ENCODE measurements at regions not wholly inside any gene's neighbourhood (a gene's known extent, or its start where the extent isn't known, plus 50 kb on each side); places are given as distances from the start of the nearest gene placed in this dataset.

DNA sequence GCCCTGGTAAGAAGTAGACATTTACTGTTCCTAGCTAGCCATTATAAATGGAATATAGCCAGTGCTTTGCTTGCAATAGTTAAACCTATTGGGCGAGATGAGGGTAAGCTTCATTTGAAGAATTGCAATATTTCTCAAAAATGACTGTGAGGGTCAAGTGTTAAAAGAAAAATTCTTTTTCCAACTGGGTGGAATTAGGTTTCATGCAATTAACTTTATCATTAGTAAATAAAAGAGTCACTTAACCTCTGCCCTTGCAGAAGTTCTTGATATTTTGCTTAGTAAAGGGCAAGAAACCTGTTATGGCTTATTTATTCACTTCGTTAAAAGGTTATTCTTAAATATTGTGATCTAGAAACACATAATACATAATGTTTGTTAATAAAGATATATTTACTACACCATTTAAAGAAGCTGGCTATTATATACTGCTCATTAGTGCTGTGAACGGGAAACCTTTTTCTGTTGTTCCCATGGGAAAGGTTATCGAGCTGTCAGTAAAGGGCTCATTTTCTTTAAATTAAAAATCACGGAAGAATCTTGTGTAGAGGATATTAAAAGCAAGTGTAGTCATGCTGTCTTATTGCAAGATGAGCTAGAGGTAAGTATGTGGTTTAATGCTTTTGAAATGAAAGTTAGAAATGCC is 370.5 kb downstream of the CSNK1G3 start:
- Histone ChIP-seq H3K4me1 (ENCODE audit: control insufficient read depth, insufficient read depth, low read length) (peaks cover 10% of the 10 kb centered on the region), H3K36me3 (ENCODE audit: control insufficient read depth, insufficient read depth, low read length) (no peaks in the 10 kb centered on the region), H3K27ac (ENCODE audit: insufficient read depth, low read depth, low read length, poor library complexity, severe bottlenecking) (no peak overlapping the region), H3K9me3 (ENCODE audit: control insufficient read depth, low read length) (no peaks in the 10 kb centered on the region), H3K4me3 (ENCODE audit: insufficient read depth, low read depth, low read length) (no peak overlapping the region), H3K27me3 (ENCODE audit: control insufficient read depth, insufficient read depth, low read length, poor library complexity, severe bottlenecking) (no peaks in the 10 kb centered on the region)
- 63 to 69% methylated on average over 4 of the region's 5 CpGs for WGBS, 2 experiments

DNA sequence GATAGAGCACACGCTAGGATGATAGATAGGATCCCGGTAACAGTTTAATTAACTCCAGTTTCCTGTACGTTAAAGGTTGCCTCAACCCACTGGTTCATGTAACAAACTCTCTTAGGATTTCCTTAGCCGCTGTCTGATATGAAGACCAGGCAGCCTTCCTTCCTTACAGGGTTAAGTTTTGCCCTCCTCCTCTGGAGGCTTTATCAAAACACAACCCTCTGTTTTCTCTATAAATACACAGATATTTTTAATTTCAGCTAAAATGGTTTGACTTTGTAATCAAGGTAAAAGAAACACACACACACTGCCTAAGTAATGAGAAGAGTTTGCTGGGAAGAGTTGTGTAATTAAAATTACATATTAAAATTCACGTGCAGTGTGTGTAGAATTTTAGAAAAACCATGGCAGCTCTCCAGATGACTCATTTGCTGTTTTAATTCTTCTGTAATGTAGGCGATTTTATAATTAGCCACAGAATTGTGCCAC is 369.8 kb downstream of the CSNK1G3 start:
- Histone ChIP-seq H3K4me1 (ENCODE audit: control insufficient read depth, insufficient read depth, low read length) (peaks cover 11% of the 10 kb centered on the region), H3K4me3 (ENCODE audit: insufficient read depth, low read depth, low read length) (no peak overlapping the region), H3K36me3 (ENCODE audit: control insufficient read depth, insufficient read depth, low read length) (no peaks in the 10 kb centered on the region), H3K27ac (ENCODE audit: insufficient read depth, low read depth, low read length, poor library complexity, severe bottlenecking) (no peak overlapping the region), H3K9me3 (ENCODE audit: control insufficient read depth, low read length) (no peaks in the 10 kb centered on the region), H3K27me3 (ENCODE audit: control insufficient read depth, insufficient read depth, low read length, poor library complexity, severe bottlenecking) (no peaks in the 10 kb centered on the region)
- 84 to 88% methylated on average over 6 of the region's 6 CpGs for WGBS, 2 experiments

- no peaks in the 10 kb centered on the region for H3K27me3 ChIP-seq (ENCODE audit: control insufficient read depth, insufficient read depth, low read length, poor library complexity, severe bottlenecking)
- no peak overlapping the region for H3K4me3 ChIP-seq (ENCODE audit: insufficient read depth, low read depth, low read length)
- H3K36me3 ChIP-seq (ENCODE audit: control insufficient read depth, insufficient read depth, low read length), result no peaks in the 10 kb centered on the region
- no peak overlapping the region for H3K27ac ChIP-seq (ENCODE audit: insufficient read depth, low read depth, low read length, poor library complexity, severe bottlenecking)
- H3K4me1 ChIP-seq (ENCODE audit: control insufficient read depth, insufficient read depth, low read length), result peaks cover 20% of the 10 kb centered on the region
- no peaks in the 10 kb centered on the region for H3K9me3 ChIP-seq (ENCODE audit: control insufficient read depth, low read length)
These were observed 368.9 kb downstream of the CSNK1G3 start for GRCh38 chr5:123880875-123881274.

- no peak overlapping the region for H3K27ac ChIP-seq (ENCODE audit: insufficient read depth, low read depth, low read length, poor library complexity, severe bottlenecking)
- peaks cover 35% of the 10 kb centered on the region for H3K4me1 ChIP-seq (ENCODE audit: control insufficient read depth, insufficient read depth, low read length)
- no peaks in the 10 kb centered on the region for H3K27me3 ChIP-seq (ENCODE audit: control insufficient read depth, insufficient read depth, low read length, poor library complexity, severe bottlenecking)
- H3K9me3 ChIP-seq (ENCODE audit: control insufficient read depth, low read length), result no peaks in the 10 kb centered on the region
- H3K36me3 ChIP-seq (ENCODE audit: control insufficient read depth, insufficient read depth, low read length), result no peaks in the 10 kb centered on the region
- WGBS, 2 experiments, result 51 to 61% methylated on average over 4 of the region's 4 CpGs
- H3K4me3 ChIP-seq (ENCODE audit: insufficient read depth, low read depth, low read length), result no peak overlapping the region
These were observed 367.1 kb downstream of the CSNK1G3 start for GRCh38 chr5:123879071-123879470.

DNA sequence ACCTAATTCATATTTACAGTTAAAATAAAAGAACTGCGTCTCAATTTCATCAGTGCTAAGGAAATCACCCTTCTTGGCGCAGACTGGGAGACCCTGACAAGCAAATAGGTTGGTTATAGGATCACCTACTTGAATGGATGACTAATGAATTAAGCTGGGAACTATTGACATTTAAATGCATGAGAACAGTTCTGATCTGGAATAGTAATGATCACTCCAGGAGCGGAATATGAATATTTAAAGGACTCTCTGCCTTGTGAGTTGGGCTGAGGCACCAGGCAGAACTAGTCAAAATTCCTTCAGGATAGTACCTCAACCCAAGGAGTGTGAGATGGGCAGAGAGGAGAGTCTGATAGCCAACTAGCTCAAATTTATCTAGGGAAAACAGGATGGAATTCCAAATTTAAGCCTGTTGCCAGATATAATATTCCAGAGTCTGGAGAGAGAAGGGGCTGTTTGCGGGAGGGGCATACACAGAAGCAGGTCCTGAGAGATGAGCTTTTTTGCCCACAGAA is 364.4 kb downstream of the CSNK1G3 start:
- Histone ChIP-seq H3K4me3 (ENCODE audit: insufficient read depth, low read depth, low read length) (no peak overlapping the region), H3K4me1 (ENCODE audit: control insufficient read depth, insufficient read depth, low read length) (peaks cover 41% of the 10 kb centered on the region)

DNA sequence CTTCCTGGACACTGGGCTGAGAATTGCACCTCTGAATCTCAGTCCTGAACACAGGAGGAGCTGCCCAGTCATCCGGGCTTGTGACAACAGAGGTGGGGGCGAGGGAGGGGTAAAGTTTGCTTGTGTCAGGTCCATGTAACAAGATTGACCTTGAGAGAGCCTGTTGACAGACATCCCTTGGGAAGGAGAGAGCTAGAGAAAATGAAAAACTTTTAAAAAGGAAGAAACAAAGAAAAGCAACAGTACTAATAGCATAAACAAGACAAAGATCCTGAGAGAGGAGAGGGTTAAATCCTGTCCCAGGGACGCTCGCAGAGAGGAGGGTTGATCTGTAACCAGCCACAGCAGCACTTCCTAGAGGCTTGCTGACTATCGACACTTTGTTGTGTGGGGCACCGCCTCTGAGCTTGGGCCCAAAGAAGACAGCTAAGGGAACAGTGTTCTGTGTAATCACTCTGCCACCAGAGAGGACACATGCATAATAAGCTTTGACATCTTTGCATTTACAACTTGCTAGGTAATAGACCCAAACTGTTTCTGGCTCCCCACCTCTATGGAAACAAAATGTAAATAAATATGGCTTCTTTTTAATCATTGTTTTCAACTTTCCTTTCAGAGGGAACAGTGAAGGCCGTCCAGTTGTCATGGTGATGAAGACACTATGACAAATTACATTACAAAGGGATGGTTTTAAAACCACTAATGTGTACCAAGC is 363.7 kb downstream of the CSNK1G3 start:
- 1% methylated on average over 6 to 7 of the region's 7 CpGs for WGBS, 2 experiments
- Histone ChIP-seq H3K4me3 (ENCODE audit: insufficient read depth, low read depth, low read length) (no peak overlapping the region), H3K36me3 (ENCODE audit: control insufficient read depth, insufficient read depth, low read length) (no peaks in the 10 kb centered on the region), H3K4me1 (ENCODE audit: control insufficient read depth, insufficient read depth, low read length) (peaks cover 41% of the 10 kb centered on the region), H3K27me3 (ENCODE audit: control insufficient read depth, insufficient read depth, low read length, poor library complexity, severe bottlenecking) (no peaks in the 10 kb centered on the region), H3K9me3 (ENCODE audit: control insufficient read depth, low read length) (no peaks in the 10 kb centered on the region), H3K27ac (ENCODE audit: insufficient read depth, low read depth, low read length, poor library complexity, severe bottlenecking) (peak overlapping the region; percentile 94)

More for the DNA sequence above, 364.4 kb downstream of the CSNK1G3 start:
- Histone ChIP-seq H3K36me3 (ENCODE audit: control insufficient read depth, insufficient read depth, low read length) (no peaks in the 10 kb centered on the region), H3K27me3 (ENCODE audit: control insufficient read depth, insufficient read depth, low read length, poor library complexity, severe bottlenecking) (no peaks in the 10 kb centered on the region), H3K27ac (ENCODE audit: insufficient read depth, low read depth, low read length, poor library complexity, severe bottlenecking) (peak overlapping the region; percentile 94), H3K9me3 (ENCODE audit: control insufficient read depth, low read length) (no peaks in the 10 kb centered on the region)
- 28 to 29% methylated on average over 4 of the region's 4 CpGs for WGBS, 2 experiments

DNA sequence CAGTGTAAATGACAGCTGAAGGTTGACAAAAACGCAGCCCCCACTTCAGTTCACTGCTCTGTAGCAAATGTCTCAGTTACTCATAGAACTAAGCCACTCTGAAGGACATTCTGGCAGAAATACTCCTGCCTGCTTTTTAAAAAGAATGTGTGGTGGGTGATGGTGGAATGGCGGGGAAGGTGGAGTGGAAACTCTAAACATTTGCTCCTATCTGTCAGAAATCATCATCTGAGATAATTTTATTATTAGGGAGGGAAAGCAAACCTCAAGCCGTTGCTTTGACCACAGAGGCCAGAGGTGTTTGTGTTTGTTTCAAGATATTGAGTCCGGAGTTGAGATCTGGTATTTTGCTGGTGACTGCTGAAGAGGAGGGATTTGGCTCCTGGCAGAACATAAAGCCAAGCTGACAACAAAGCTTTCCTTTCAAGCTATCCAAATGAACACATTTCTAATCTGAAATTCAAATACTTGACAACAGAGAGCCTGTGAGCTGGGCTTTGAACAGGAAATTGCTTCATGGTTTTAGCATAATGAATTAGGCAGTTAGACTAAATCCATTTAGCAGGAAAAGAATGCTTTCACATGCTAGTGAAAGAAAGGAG is 362.7 kb downstream of the CSNK1G3 start:
- H3K36me3 ChIP-seq (ENCODE audit: control insufficient read depth, insufficient read depth, low read length), result no peaks in the 10 kb centered on the region
- 15% methylated on average over 4 of the region's 4 CpGs for WGBS, 2 experiments
- H3K27ac ChIP-seq (ENCODE audit: insufficient read depth, low read depth, low read length, poor library complexity, severe bottlenecking), result peak overlapping the region; percentile 94
- H3K4me3 ChIP-seq (ENCODE audit: insufficient read depth, low read depth, low read length), result peak overlapping the region; percentile 15
- peaks cover 41% of the 10 kb centered on the region for H3K4me1 ChIP-seq (ENCODE audit: control insufficient read depth, insufficient read depth, low read length)
- H3K27me3 ChIP-seq (ENCODE audit: control insufficient read depth, insufficient read depth, low read length, poor library complexity, severe bottlenecking), result no peaks in the 10 kb centered on the region
- no peaks in the 10 kb centered on the region for H3K9me3 ChIP-seq (ENCODE audit: control insufficient read depth, low read length)

- Histone ChIP-seq H3K27ac (ENCODE audit: insufficient read depth, low read depth, low read length, poor library complexity, severe bottlenecking) (peak overlapping the region; percentile 36), H3K27me3 (ENCODE audit: control insufficient read depth, insufficient read depth, low read length, poor library complexity, severe bottlenecking) (no peaks in the 10 kb centered on the region), H3K9me3 (ENCODE audit: control insufficient read depth, low read length) (no peaks in the 10 kb centered on the region), H3K4me3 (ENCODE audit: insufficient read depth, low read depth, low read length) (no peak overlapping the region), H3K36me3 (ENCODE audit: control insufficient read depth, insufficient read depth, low read length) (no peaks in the 10 kb centered on the region), H3K4me1 (ENCODE audit: control insufficient read depth, insufficient read depth, low read length) (peaks cover 37% of the 10 kb centered on the region)
- 87 to 100% methylated on average over 2 of the region's 2 CpGs for WGBS, 2 experiments
These were observed 361.9 kb downstream of the CSNK1G3 start for GRCh38 chr5:123873846-123874245.

- Histone ChIP-seq H3K27ac (ENCODE audit: insufficient read depth, low read depth, low read length, poor library complexity, severe bottlenecking) (no peak overlapping the region), H3K4me1 (ENCODE audit: control insufficient read depth, insufficient read depth, low read length) (peaks cover 32% of the 10 kb centered on the region), H3K27me3 (ENCODE audit: control insufficient read depth, insufficient read depth, low read length, poor library complexity, severe bottlenecking) (no peaks in the 10 kb centered on the region), H3K9me3 (ENCODE audit: control insufficient read depth, low read length) (no peaks in the 10 kb centered on the region), H3K4me3 (ENCODE audit: insufficient read depth, low read depth, low read length) (no peak overlapping the region), H3K36me3 (ENCODE audit: control insufficient read depth, insufficient read depth, low read length) (no peaks in the 10 kb centered on the region)
- WGBS, 2 experiments, result 93 to 97% methylated on average over 1 of the region's 1 CpG
These were observed 359.4 kb downstream of the CSNK1G3 start for GRCh38 chr5:123871373-123871772.

- H3K36me3 ChIP-seq (ENCODE audit: control insufficient read depth, insufficient read depth, low read length), result no peaks in the 10 kb centered on the region
- no peaks in the 10 kb centered on the region for H3K27me3 ChIP-seq (ENCODE audit: control insufficient read depth, insufficient read depth, low read length, poor library complexity, severe bottlenecking)
- no peak overlapping the region for H3K4me3 ChIP-seq (ENCODE audit: insufficient read depth, low read depth, low read length)
- peaks cover 11% of the 10 kb centered on the region for H3K4me1 ChIP-seq (ENCODE audit: control insufficient read depth, insufficient read depth, low read length)
- WGBS, 2 experiments, result 95 to 96% methylated on average over 1 to 2 of the region's 4 CpGs
- H3K9me3 ChIP-seq (ENCODE audit: control insufficient read depth, low read length), result no peaks in the 10 kb centered on the region
- no peak overlapping the region for H3K27ac ChIP-seq (ENCODE audit: insufficient read depth, low read depth, low read length, poor library complexity, severe bottlenecking)
These were observed 356.9 kb downstream of the CSNK1G3 start for GRCh38 chr5:123868881-123869280.

Data from ectodermal cell (in vitro differentiated cells).